Gastrocnemius medialis (tissue), 4 donors: ENCODE measurements at regions not wholly inside any gene's neighbourhood (a gene's known extent, or its start where the extent isn't known, plus 50 kb on each side); places are given as distances from the start of the nearest gene placed in this dataset.

Experiments
- CTCF ChIP-seq, 5 experiments: fragments of 450-650 bp in 3 of 5; fragments of 200-600 bp in 2 of 5; sonication (generic) in 2 of 5; IDR thresholded peaks in 4 of 5; conservative IDR thresholded peaks in 1 of 5; 1 replicate in 4 of 5; 2 replicates in 1 of 5; pipeline ENCODE4 v1.5.1; 2016 to 2019; ENCODE audit warnings: antibody characterized with exemption in 5 of 5, mild to moderate bottlenecking in 3 of 5, moderate library complexity in 3 of 5
- POLR2A ChIP-seq, 2 donors: fragments of 450-650 bp; IDR thresholded peaks; one replicate each; pipeline ENCODE4 v1.6.1; 2017; ENCODE audit warnings: antibody characterized with exemption in 2 of 2, mild to moderate bottlenecking in 2 of 2, moderate library complexity in 2 of 2

DNA sequence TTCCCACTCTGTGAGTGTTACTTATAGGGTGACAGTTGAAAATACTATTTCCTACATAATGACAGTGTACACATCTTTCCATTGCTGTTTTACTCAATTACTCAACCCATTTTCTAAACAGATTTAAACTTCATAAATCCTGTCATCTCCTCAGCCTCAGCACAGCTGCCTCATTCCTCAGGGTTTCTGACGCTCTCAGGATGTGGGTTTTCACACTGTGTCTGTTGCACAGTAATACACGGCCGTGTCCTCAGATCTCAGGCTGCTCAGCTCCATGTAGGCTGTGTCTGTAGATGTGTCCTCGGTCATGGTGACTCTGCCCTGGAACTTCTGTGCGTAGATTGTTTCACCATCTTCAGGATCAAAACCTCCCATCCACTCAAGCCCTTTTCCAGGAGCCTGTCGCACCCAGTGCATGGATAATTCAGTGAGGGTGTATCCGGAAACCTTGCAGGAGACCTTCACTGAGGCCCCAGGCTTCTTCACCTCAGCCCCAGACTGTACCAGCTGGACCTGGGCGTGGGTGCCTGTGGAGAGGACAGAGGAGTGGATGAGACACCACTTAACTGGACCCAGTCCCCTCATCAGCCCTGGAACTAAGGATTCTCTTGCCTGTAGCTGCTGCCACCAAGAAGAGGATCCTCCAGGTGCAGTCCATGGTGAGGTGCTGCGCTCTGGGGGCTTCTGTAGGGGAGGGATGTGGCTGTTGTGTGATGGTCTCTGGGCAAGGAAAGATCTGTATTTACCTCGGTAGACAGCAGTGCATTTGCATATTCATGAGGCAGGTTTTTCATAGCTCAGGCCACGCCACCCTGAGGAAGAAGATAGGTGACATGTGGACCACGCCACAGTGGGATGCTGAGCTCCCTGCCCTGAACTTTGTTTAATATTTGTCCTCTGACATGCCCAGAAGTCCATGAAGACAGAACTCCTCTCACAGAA lies 750.2 kb downstream of the TMEM121 start:
- TF ChIP-seq CTCF (IDR thresholded peaks at IDR 0.05 in 4 of 5, conservative IDR thresholded peaks at IDR 0.05 in 1 of 5) (no peak), POLR2A (IDR thresholded peaks at IDR 0.05) (no peak)
